IMR-90 (cell line): ENCODE measurements at regions not wholly inside any gene's neighbourhood (a gene's known extent, or its start where the extent isn't known, plus 50 kb on each side); places are given as distances from the start of the nearest gene placed in this dataset.

Source experiments
- ATAC-seq: fragments of 200-7000 bp; cut with Tn5 transposase; 2 replicates; pipeline ENCODE4 v1.9.1; 2020; ENCODE audit warnings: low read depth, mild to moderate bottlenecking, moderate library complexity
- BruUV-seq: library from RNA; stranded (reverse); fragments of 400-500 nt; replicated peaks from 2 replicates; lab custom pipeline; 2021; lab: Mats Ljungman, UMichigan
- CTCF ChIA-PET: fragments of 300-600 bp; formaldehyde crosslinking; extraction: SDS; loops from one replicate; lab custom pipeline; 2021; ENCODE audit warnings: antibody characterized with exemption; lab: Yijun Ruan, JAX
- POLR2A ChIA-PET: fragments of 300-600 bp; sonication (Branson Sonifier 250); formaldehyde crosslinking; loops from one replicate; lab custom pipeline; 2022; ENCODE audit warnings: antibody characterized with exemption; ENCODE audit not compliant: unreplicated experiment; lab: Charles Lee
- DNase-seq: peaks from one replicate; pipeline ENCODE4 v3.0.0; 2013
- H2AFZ ChIP-seq: replicated peaks from 2 replicates; pipeline ENCODE3; 2013; ENCODE audit warnings: low read length, mild to moderate bottlenecking; ENCODE audit not compliant: poor library complexity
- H2AK5ac ChIP-seq: 2 replicates; pipeline ENCODE4 v1.6.1; 2013; ENCODE audit warnings: low read depth, low read length, inconsistent platforms
- H2AK9ac ChIP-seq: replicated peaks from 2 replicates; pipeline ENCODE3; 2013; ENCODE audit warnings: mild to moderate bottlenecking, low read depth, low read length, moderate library complexity; ENCODE audit not compliant: poor library complexity
- H2BK120ac ChIP-seq: 2 replicates; pipeline ENCODE4 v1.6.1; 2013; ENCODE audit warnings: low read depth, low read length, inconsistent platforms
- H2BK15ac ChIP-seq: 3 replicates; pipeline ENCODE4 v1.6.1; 2013; ENCODE audit warnings: low read depth, low read length, inconsistent platforms
- H2BK20ac ChIP-seq: 2 replicates; pipeline ENCODE4 v1.6.1; 2013; ENCODE audit warnings: low read depth, mild to moderate bottlenecking, inconsistent platforms, low read length, moderate library complexity
- H2BK5ac ChIP-seq: 2 replicates; pipeline ENCODE4 v1.6.1; 2013; ENCODE audit warnings: mild to moderate bottlenecking, low read depth, low read length, inconsistent platforms; ENCODE audit not compliant: poor library complexity, severe bottlenecking
- H3K14ac ChIP-seq: replicated peaks from 2 replicates; pipeline ENCODE4 v1.6.1; 2013; ENCODE audit warnings: low read depth, low read length, inconsistent platforms
- H3K18ac ChIP-seq: 2 replicates; pipeline ENCODE4 v1.6.1; 2013; ENCODE audit warnings: low read depth, low read length, control low read depth
- H3K23ac ChIP-seq: 2 replicates; pipeline ENCODE4 v1.6.1; 2013; ENCODE audit warnings: low read depth, low read length, inconsistent platforms
- H3K27ac ChIP-seq: 2 replicates; pipeline ENCODE4 v1.5.1; 2013; ENCODE audit warnings: mild to moderate bottlenecking, control low read depth, low read length; ENCODE audit not compliant: insufficient read depth
- H3K27me3 ChIP-seq: 2 replicates; pipeline ENCODE4 v1.6.1; 2013; ENCODE audit warnings: low read length; ENCODE audit not compliant: control insufficient read depth, insufficient read depth
- H3K36me3 ChIP-seq: 2 replicates; pipeline ENCODE4 v1.6.1; 2013; ENCODE audit warnings: low read length, mixed read lengths; ENCODE audit not compliant: control insufficient read depth, insufficient read depth
- H3K4ac ChIP-seq: 2 replicates; pipeline ENCODE4 v1.6.1; 2013; ENCODE audit warnings: low read depth, low read length, inconsistent platforms
- H3K4me1 ChIP-seq: 2 replicates; pipeline ENCODE4 v1.6.1; 2013; ENCODE audit warnings: low read length, mixed read lengths; ENCODE audit not compliant: control insufficient read depth, insufficient read depth
- H3K4me2 ChIP-seq: 2 replicates; pipeline ENCODE4 v1.6.1; 2013; ENCODE audit warnings: low read depth, mild to moderate bottlenecking, control low read depth, low read length, moderate library complexity
- H3K4me3 ChIP-seq: 2 replicates; pipeline ENCODE4 v1.5.1; 2013; ENCODE audit warnings: low read depth, mild to moderate bottlenecking, control low read depth, low read length, moderate library complexity; ENCODE audit not compliant: insufficient read depth
- H3K56ac ChIP-seq: 2 replicates; pipeline ENCODE4 v1.6.1; 2013; ENCODE audit warnings: low read length, inconsistent platforms; ENCODE audit not compliant: insufficient read depth; ENCODE audit errors: extremely low read depth
- H3K79me1 ChIP-seq, 2 experiments: 2 replicates each; pipeline ENCODE4 v1.6.1; 2013; ENCODE audit warnings: low read length in 2 of 2, inconsistent platforms in 1 of 2, low read depth in 1 of 2
- H3K9ac ChIP-seq: 2 replicates; pipeline ENCODE4 v1.6.1; 2013; ENCODE audit warnings: low read depth, low read length, control low read depth
- H3K9me1 ChIP-seq: 2 replicates; pipeline ENCODE4 v1.6.1; 2013; ENCODE audit warnings: low read length, inconsistent platforms; ENCODE audit not compliant: insufficient read depth
- H3K9me3 ChIP-seq: 2 replicates; pipeline ENCODE4 v1.6.1; 2013; ENCODE audit warnings: low read length; ENCODE audit not compliant: control insufficient read depth, insufficient read depth
- H4K20me1 ChIP-seq: 2 replicates; pipeline ENCODE4 v1.6.1; 2013; ENCODE audit warnings: low read length, inconsistent platforms; ENCODE audit not compliant: insufficient read depth
- H4K5ac ChIP-seq: 2 replicates; pipeline ENCODE4 v1.6.1; 2013; ENCODE audit warnings: mild to moderate bottlenecking, low read depth, low read length, control low read depth
- H4K8ac ChIP-seq, 2 experiments: 2 replicates each; pipeline ENCODE4 v1.6.1; 2013; ENCODE audit warnings: low read depth in 2 of 2, low read length in 2 of 2, control low read depth in 1 of 2, inconsistent platforms in 1 of 2
- H4K91ac ChIP-seq: 2 replicates; pipeline ENCODE4 v1.6.1; 2013; ENCODE audit warnings: low read depth, low read length, inconsistent platforms; ENCODE audit not compliant: insufficient read depth
- CEBPB ChIP-seq: IDR thresholded peaks from 2 replicates; pipeline ENCODE4 v1.6.1; 2012; ENCODE audit warnings: low read depth, low read length, improper control_type of control experiment
- CHD1 ChIP-seq: IDR thresholded peaks from 2 replicates; pipeline ENCODE4 v1.6.1; 2012; ENCODE audit warnings: low read depth, low read length, improper control_type of control experiment
- ELK1 ChIP-seq: fragments of 150-350 bp; IDR thresholded peaks from 2 replicates; pipeline ENCODE4 v1.6.1; 2016; ENCODE audit warnings: low read depth, mild to moderate bottlenecking, low read length, moderate library complexity, borderline replicate concordance
- MAFK ChIP-seq: IDR thresholded peaks from 2 replicates; pipeline ENCODE4 v1.6.1; 2012; ENCODE audit warnings: low read depth, low read length, improper control_type of control experiment
- MAZ ChIP-seq: IDR thresholded peaks from 2 replicates; pipeline ENCODE4 v1.6.1; 2012; ENCODE audit warnings: low read depth, mild to moderate bottlenecking, low read length, improper control_type of control experiment, moderate library complexity, borderline replicate concordance
- MXI1 ChIP-seq: IDR thresholded peaks from 2 replicates; pipeline ENCODE4 v1.6.1; 2012; ENCODE audit warnings: low read depth, mild to moderate bottlenecking, low read length, moderate library complexity, borderline replicate concordance
- RCOR1 ChIP-seq: IDR thresholded peaks from 2 replicates; pipeline ENCODE4 v1.6.1; 2012; ENCODE audit warnings: mild to moderate bottlenecking, low read length, improper control_type of control experiment; ENCODE audit not compliant: insufficient replicate concordance
- USF2 ChIP-seq: fragments of 150-350 bp; IDR thresholded peaks from 2 replicates; pipeline ENCODE4 v1.6.1; 2017; ENCODE audit warnings: mild to moderate bottlenecking, antibody characterized with exemption, low read length, low read depth
- WGBS, 2 experiments: methylation state at CpG; one replicate each; pipeline versions ENCODE4 v1.1.5 to v1.1.7; 2013; ENCODE audit warnings: missing lambda C conversion rate in 2 of 2; ENCODE audit not compliant: insufficient read length in 1 of 2; ENCODE audit errors: extremely low coverage in 2 of 2; 5-methylcytosine and 5-hydroxymethylcytosine counted together
- dilution Hi-C: fragments of 300-500 bp; cut with HindIII; formaldehyde crosslinking; loops from one replicate; pipeline ENCODE4 v1.14.3; 2018; ENCODE audit warnings: low sequenced_read_pairs; ENCODE audit not compliant: unreplicated experiment
- in situ Hi-C: fragments of 300-500 bp; cut with MboI; formaldehyde crosslinking; loops from 3 replicates; pipeline ENCODE4 v1.14.3; 2019; ENCODE audit warnings: low sequenced_read_pairs, inconsistent platforms, mixed read lengths
- intact Hi-C: fragments of 100-400 bp; cut with micrococcal nuclease; formaldehyde crosslinking; loops from 2 replicates; pipeline ENCODE4 v1.10.0; 2022

- TF ChIP-seq CHD1 (no peak), MAFK (no peak), MAZ (no peak), RCOR1 (no peak), CEBPB (no peak), ELK1 (no peak), MXI1 (no peak), USF2 (no peak)
- H3K4ac ChIP-seq, result no peak overlapping the region
- H2AFZ ChIP-seq, result no peak overlapping the region
- no peak overlapping the region for H3K18ac ChIP-seq
- H2AK5ac ChIP-seq, result no peak overlapping the region
- no peak overlapping the region for H4K91ac ChIP-seq
- no peak overlapping the region for H3K27ac ChIP-seq
- CTCF ChIA-PET, result no interaction called here
- no peaks in the 10 kb centered on the region for H4K20me1 ChIP-seq
- H3K4me3 ChIP-seq, result no peak overlapping the region
- H3K79me1 ChIP-seq, result no peaks in the 10 kb centered on the region
- H3K4me2 ChIP-seq, result no peak overlapping the region
- WGBS, 2 experiments, result no CpG with 5 or more reads among the region's 2 CpGs
- no peaks in the 10 kb centered on the region for H3K36me3 ChIP-seq
- no peaks in the 10 kb centered on the region for H3K4me1 ChIP-seq
- DNase-seq (no peak), ATAC-seq (no peak)
- H3K14ac ChIP-seq, result no peak overlapping the region
- H3K27me3 ChIP-seq, result no peaks in the 10 kb centered on the region
- no peak overlapping the region for H2BK20ac ChIP-seq
- in situ Hi-C loops, result no loop called here
- no peak overlapping the region for H3K23ac ChIP-seq
- H3K9me1 ChIP-seq, result no peaks in the 10 kb centered on the region
- H2BK15ac ChIP-seq, result no peak overlapping the region
- dilution Hi-C loops, result no loop called here
- H3K56ac ChIP-seq, result no peak overlapping the region
- H2BK120ac ChIP-seq, result no peak overlapping the region
- no peak overlapping the region for H3K9ac ChIP-seq
- no peaks in the 10 kb centered on the region for H3K9me3 ChIP-seq
- intact Hi-C loops, result no loop called here
- no peak overlapping the region for H4K5ac ChIP-seq
- H2AK9ac ChIP-seq, result no peak overlapping the region
- no TSS peak for BruUV-seq
- no peak overlapping the region for H4K8ac ChIP-seq
- H2BK5ac ChIP-seq, result no peak overlapping the region
- POLR2A ChIA-PET, result no interaction called here
Observed at GRCh38 chr20:22370137-22370536, 214.2 kb downstream of the FOXA2 start.
